A204.1 (cell line): ENCODE measurements at regions not wholly inside any gene's neighbourhood (a gene's known extent, or its start where the extent isn't known, plus 50 kb on each side); places are given as distances from the start of the nearest gene placed in this dataset.

ENCODE experiments used
- FAIRE-seq: peaks from 2 replicates; lab custom pipeline; 2012; peaks lifted over from hg19 to GRCh38; lab: Jason Lieb, UNC

DNA sequence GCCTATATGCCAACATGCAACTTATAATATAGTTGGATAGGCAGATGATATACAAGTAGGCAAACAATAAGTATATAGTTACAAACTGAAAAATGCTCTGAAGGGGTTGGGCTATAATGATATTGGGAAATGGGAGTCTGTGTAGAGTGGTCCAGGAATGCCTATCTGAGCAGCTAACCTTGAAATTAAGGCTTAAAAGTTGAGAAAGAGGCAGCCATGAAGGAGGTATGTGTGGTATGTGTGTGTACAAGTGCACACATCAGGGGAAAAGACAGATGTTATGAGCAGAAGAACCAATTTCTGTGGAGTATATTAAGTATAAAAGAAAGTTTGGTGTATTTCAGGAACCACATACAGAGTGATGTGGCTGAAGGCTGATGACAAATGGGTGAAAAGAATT lies 154.9 kb upstream of the PAPPA start:
- FAIRE-seq, result no peak

DNA sequence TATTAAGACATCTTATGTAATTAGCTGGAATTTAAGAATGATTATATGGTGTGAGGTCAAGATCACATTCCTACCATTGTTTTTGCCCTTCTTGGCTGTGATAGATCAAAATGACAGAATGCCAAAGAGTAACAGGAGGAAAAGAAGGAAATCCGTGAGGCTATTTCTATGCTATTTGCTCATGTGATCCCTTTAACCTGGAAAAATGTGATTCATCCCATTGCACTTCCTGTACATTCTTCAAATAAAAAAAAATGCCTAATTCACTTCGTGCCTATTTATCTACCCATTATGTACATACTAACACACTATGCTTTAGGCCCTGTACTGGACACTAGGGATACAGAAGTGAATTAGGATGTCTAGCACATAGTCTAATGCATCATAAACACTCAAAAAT lies 154.1 kb upstream of the PAPPA start:
- no peak for FAIRE-seq

DNA sequence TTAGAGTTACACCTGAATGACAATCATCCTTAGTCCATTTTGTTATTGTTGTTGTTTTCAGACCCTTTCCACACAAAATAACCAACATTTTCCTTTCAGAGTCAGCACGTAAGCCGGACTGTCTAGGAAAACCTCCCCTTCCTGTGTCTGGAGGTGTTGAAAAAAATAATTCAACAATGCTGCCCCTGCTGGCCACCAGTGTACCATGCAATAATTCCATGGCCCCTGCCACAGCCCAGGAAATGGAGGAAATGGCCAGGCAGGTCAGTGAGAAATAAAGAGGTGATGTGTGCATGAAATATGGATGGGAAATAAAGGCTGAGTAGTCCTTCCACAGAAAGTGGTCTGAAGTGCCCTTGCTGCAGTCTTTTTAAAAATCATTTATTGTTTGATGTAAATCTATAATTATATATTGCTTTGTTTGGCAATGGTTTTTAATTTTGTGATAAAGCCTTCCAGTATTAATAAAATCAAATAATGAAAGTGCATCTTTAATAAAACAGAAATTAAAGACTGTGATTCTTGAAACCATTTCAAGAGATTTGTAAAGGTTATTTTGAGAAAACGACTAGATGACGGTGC lies 152.8 kb upstream of the PAPPA start:
- no peak for FAIRE-seq

DNA sequence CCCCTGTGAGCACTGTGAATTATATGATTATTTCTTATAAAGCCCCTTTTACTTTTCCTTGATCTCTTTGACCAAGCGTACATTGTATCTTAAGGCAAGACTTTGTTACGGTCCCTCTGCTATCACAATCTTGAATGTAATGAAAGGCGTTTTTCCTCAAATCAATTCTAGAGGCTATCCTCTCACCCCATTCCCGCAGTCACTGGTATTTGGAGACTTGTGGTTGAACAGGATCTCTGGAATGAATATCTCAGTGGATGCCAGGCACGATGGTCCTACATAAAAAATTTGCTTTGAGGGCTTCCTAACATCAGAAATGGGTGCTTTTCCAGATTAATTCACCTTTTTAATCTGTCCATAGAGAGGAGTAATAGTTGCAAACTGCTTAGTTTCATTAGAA lies 151.4 kb upstream of the PAPPA start:
- FAIRE-seq, result no peak

DNA sequence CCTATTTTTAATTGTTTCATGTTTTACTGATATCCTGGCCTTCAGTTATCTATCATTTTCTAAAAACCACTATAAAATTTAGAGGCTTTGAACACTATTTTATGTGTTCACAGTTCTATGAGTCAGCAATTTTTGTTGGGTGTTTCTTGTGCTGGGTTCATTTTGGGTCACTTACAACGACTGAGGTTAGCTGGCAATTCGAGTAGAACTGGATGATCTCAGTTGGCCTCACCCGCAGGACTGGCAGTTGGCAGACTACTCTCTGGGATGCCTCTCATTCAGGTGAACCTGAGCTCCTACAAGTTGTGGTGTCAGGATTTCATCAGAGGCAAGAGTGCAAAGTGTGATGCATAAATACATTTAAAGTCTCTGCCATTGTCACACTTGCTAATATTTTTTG lies 151.0 kb upstream of the PAPPA start:
- FAIRE-seq, result no peak

DNA sequence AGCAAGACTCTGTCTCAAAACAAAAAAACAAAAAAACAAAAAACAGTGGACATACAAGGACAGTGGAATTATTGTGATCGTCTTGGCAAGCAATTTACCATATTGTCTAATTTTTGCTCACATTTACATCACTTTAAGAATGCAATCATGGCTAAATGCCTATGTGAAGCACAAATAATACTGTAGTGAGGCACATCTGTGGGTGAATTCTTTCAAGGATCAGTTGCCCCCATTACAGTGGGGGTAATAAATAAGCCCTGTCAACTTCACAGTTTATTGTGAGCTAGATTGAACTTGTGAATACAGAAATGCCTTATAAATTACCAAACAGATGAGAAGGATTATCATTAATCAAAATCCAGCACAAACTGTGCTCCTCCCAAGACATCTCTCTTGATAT lies 150.2 kb upstream of the PAPPA start:
- no peak for FAIRE-seq

DNA sequence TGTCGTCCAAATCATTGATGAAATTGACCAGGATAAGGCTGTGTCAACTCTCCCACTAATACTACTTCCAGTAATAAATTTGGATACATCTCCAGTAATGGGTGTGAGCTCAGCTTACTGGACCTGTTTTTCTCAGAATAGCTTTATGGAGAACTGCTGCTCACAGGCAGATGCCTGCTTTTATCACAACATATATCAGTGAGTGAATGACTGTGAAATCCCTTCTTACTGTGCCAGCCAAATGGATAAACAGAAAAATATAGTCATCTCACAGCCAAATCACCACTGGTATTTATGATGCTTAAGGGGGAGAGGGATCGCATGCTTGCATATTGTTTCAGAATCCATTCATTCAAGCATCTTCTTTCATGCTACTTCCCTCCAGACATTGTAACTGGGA lies 148.4 kb upstream of the PAPPA start:
- no peak for FAIRE-seq

DNA sequence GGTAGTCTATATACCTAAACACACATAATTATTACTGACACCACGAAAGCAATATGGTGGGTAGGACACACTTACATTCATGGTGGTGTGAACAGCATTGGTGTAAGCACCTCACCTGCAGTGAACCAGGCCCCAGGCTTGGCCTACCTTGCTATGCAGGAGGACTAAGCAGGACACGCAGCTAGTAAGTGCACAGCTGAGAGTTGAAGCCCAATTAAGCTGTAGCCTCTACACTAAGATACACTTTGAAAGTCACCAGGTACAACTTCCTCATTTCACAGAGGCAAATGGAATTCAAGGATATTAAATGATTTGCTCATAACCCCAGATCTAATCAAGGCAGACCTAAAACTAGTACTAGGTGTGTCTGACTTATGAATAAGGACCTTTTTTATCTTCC lies 145.8 kb upstream of the PAPPA start:
- no peak for FAIRE-seq

DNA sequence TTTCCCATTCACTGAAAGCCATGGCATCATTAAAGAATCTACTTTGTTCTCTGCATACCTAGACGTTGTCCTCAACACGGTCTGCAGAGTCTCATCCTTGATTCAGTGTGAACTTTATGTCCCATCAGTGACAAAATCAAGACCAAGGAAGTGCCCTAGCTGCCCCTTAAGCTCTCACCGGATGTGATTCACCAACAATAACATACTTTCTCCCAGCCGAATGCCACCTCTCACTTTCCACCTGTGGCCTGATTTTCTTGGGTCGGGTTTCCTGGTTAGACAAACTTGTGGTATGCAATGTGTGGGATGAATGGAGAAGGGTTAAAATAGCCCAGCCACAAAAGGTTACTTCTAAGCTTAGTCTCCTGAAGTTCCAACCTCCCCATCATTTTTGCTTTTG lies 145.3 kb upstream of the PAPPA start:
- no peak for FAIRE-seq

DNA sequence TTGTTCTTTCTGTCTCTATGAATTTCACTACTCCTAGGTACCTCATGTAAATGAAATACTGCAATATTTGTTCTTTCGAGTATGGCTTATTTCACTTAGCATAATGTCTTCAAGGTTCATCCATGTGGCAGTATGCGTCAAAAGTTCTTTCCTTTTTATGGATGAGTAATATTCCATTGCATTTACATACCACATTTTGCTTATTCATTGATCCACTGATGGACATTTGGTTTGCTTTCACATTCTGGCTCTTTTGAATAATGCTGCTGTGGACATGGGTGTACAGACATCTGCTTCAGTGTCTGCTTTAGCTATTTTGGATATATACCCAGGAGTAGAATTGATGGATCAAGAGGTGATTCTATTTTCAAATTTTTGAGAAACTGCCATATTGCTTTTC lies 144.2 kb upstream of the PAPPA start:
- FAIRE-seq, result no peak

DNA sequence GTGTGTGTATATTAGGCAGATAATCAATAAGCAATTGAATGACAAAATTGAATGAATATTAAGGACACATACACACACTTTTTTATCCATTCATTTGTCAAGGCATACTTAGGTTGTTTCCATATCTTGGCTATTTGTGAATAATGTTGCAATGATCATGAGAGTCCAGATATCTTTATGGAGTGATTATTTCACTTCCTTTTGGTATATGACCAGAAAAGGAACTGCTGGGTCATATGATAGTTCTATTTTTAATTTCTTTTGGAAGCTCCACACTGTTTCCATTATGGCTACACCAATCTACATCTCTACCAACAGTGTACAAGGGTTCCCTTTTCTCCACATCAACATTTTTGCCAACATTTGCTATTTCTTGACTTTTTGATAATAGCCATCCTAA lies 137.7 kb upstream of the PAPPA start:
- no peak for FAIRE-seq

DNA sequence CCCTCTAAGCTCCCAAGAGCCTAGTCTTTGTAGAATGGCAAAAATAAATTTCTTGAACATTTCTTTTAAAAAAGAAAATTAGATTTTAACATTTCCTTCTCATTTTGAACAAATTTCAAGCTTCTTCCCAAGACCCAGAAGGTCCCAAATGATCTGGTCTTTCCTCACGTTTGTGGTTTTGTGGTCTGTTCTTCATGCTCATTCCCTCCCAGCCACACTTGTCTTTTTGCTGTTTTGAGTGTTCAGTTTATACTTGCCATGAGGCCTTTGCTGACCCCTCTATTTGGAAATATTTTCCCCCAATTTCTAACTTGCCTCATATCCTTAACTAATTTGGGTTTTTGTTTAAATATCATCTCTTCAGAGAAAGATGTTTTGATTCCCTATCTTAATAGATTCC lies 133.4 kb upstream of the PAPPA start:
- no peak for FAIRE-seq

DNA sequence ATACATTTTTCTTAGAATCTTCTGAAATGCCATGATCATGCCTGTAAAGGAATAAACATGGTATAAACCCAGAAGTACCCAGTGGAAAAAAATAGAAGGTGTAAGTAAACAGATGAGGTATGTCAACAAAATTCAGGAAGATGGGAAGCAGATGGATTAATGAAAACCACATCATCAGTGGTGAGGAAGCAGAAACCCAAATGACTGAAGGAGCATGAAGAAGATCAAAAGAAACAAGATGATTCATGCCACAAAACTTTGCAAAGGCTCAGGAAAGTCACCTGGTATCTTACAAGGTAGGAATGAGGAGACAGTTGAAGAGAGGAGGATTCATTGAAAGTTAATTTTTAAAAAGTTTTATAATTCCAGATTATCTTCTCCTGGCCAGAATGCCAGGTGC lies 132.8 kb upstream of the PAPPA start:
- FAIRE-seq, result no peak

DNA sequence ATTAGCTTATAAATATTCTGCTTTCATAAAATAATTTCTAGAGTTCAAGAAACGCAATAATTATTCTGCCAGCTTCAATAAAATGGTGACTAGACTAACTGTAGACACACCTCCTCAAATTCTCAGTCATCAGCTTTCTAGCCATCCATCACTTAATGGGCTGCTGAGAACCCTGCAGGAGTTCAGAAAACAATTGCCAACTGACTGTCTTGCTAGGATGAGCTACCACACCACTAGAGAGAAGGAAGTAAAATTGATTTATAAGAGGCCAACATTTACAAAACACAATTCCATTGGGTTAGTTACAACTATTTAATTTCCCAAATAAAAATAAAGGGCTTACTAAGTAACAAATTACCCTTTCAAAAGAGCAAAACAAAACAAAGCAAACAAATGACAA lies 126.5 kb upstream of the PAPPA start:
- FAIRE-seq, result no peak

DNA sequence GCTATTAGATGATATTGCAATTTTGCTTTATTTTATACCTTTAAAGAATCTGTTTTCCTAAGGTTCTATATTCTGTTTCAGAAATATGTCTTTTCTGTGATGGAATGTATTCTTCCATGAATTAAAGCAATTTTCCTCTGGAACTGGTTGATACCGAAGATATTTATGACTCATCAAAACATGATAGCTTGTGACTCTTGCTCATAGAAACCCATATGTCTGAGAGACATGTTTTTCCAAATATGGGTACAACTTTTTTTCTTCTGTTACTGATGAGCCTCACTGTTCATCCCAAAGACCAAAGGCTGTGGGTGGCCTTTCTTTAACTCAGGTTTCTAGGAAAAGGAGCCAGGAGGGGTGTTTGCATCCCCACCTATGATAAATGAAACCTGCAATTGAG lies 126.1 kb upstream of the PAPPA start:
- no peak for FAIRE-seq

DNA sequence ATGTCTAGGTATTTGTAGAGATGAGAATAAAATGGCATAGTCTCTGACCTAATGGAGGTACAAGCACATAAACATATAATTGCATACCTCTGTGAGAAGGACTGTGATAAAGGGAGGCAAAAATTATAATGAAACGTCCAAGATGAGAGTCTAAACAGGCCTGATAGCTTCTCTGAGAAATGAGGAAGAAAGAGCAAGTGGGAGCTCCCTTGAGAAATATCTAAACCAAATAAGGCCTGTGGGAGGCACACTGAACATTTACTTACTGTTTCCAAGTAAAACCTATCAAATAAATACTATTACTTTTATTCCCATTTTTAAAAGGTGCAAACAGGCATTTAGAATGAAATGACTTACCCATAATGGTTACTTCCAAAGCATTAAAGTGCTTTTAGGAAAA lies 125.6 kb upstream of the PAPPA start:
- no peak for FAIRE-seq

DNA sequence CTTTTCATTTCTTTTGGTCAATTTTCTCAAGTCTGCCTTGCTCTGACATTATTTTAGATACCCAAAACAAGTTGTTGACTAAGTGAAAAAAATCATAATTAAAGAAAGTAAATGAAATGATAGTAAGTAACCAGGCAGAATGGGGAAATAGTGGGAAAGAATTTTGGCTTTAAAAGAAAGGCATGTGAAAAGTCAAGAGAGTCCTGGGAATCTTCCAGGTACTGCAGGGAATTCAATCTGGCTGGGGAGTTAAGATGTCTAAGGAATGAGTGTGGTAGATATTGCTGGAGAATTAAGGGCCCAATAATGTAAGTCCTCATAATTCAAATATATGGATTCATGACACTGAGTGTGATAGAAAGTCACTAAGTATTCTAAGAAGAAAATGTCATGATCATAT lies 123.1 kb upstream of the PAPPA start:
- FAIRE-seq, result no peak

DNA sequence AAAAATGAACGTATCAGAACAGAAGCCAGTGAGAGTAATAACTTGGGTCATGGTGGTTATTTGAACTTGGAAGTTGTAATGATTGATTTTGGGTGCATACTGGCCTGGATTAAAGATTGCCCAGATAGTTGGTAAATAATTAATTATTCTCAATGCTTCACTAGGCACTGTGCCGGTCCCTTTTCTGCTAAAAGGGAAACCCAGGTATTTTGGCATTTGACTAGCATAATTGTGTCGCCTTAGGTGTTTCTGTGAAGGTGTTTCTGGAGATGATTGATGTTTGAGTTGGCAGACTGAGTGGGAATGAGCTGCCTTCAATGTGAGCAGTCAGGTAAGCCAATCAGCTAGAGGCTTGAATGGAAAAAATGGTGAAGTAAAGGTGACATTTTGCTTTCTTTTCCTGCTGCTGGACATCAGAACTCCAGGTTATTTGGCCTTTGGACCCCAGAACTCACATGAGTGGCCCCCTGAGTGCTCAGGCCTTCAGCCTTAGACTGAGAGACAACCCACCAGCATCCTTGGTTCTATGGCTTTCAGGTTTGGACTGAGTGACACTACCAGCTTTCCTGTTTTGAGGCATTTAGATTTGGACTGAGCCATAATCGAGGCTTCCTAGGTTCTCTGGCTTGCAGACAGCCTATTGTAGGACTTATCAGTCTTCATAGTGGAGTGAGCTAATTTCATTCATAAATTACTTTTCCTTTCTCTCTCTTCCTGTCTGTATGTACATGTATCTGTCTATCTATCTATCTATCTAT lies 120.7 kb upstream of the PAPPA start:
- no peak for FAIRE-seq

DNA sequence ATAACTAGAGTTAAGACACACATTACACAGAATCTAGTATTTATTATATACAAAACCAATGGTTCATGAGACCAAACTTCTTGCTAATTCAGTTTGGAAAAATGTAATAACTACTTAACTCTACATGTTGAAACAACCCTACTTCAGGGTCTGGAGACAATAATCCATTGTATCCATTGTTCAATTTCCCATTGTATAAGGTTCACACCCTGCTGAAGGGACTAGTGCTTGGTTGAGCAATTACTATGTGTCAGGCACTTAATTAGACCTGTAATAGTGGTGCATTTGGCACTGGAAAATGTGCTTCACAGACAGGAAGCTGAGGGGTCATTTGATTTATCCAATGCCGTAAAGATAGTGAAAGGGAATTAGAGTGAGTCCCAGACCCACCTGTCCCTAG lies 114.3 kb upstream of the PAPPA start:
- FAIRE-seq, result no peak

DNA sequence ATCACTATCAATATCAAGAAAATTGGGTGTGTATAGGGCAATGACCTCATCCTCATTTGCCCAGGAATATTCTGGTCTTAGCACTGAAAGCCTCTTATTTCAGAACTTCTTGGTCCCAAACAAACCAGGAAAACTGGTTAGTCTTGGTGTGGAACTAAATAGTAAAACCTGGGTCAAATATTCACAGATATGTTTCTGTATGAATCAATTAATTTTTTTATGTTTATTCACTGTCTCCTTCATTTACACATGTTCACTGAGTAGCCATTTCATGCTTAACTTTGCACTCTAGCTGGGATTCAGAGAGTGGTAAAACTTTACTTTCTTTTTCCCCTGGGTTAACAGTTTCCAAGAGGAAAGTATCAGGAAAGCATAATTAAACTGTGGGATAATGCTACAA lies 113.7 kb upstream of the PAPPA start:
- FAIRE-seq, result no peak

DNA sequence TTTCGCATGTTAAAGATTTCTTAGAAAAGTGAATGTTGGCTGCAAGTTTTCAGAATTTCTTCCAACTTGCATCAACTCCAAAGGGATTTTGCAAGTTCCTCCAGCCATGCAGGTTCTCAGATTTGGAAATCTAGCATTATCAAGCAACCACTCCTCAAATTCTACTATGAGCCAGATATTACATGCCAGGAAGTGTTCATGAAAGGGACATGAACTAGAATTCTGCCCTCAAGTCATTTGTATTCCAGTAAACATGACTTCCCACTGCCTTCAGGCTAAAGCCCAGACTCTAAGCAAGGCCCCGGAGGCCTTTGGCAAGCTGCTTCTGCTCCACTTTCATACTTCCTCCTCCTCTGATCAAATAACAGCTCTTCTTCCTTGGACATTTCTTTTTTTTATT lies 111.3 kb upstream of the PAPPA start:
- FAIRE-seq, result no peak

DNA sequence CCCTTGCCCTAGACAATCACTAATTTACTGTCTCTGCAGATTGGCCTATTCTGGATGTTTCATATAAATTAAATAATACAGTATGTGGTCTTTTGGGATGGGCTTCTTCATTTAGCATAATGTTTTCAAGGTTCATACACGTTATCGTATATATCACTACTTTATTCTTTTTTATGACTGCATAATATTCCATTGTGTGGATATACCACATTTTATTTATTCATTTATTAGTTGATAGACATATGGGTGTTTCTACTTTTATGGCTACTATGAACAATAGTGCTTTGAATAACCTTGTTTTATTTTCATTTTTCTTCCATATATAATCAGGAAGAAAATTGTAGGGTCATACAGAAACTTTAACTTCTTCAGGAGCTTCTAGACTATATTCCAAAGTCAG lies 108.5 kb upstream of the PAPPA start:
- FAIRE-seq, result no peak

DNA sequence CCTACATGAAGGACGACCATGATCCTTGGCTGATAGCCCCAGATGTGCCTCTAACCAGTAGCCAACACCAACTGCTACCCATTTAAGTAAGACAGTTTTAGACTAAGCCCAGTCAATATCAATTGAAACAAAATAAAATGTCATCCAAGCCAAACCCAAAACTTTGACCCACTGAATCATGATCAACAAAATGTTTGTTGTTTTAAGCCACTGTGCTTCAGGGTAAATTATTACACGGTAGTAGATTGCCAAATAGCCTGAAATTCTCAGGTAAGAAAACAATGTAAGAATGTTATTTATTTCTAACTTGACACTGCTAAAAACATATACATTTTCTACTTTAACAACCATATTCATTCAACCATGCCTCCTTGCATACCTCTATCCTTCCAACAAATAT lies 105.5 kb upstream of the PAPPA start:
- no peak for FAIRE-seq

DNA sequence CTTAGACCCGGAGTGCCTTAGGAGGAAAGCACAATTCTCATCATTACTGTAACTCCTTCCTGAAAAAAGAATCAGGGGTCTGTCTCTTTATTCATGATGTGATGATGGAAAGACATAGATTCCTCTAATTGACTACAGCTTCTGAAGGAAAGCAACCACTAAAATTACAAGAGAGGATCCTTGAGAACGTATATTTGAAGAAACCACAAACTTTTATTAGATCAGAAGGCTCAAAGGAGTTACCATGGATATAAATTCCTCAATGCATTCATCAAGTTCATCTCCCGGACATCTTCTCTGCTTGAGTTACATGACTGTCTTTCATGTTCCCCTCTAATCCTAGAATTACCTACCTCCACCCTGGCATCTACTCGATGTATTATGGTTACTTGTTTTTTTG lies 104.1 kb upstream of the PAPPA start:
- no peak for FAIRE-seq

DNA sequence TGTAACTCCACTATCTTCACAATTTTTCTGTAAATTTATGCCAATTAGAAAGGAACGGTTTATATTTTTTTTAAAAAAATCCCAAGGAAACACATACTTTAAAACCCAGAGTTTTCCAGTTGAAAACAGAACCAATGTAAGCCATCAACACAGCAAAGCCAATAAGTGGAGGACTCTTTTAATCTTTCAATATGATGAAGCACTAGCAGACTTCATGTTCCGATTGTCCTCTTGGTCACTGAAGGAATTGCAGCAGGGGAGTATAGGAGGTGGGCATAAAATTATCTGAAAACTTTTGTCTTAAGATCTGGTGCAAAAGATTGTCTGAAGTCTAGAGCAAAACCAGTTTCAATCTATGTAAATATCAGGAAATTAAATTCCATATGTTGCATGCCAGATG lies 102.1 kb upstream of the PAPPA start:
- FAIRE-seq, result no peak
